Cardiac muscle cell (in vitro differentiated cells and primary cell): ENCODE measurements at regions not wholly inside any gene's neighbourhood (a gene's known extent, or its start where the extent isn't known, plus 50 kb on each side); places are given as distances from the start of the nearest gene placed in this dataset.

Experiments used
- DNase-seq, 2 donors: peaks; one replicate each; pipeline versions ENCODE4 v3.0.0 to v3.0.0-alpha.2; 2010 to 2017; ENCODE audit warnings: low read depth in 1 of 2, low spot score in 1 of 2
- H3K27ac ChIP-seq: fragments of 200-600 bp; sonication (generic); 2 replicates; pipeline ENCODE4 v1.5.1; 2016
- H3K27me3 ChIP-seq: fragments of 200-600 bp; sonication (generic); 2 replicates; pipeline ENCODE4 v1.6.0; 2016; ENCODE audit warnings: control low read depth
- H3K36me3 ChIP-seq: fragments of 200-600 bp; sonication (generic); 2 replicates; pipeline ENCODE4 v1.5.1; 2016; ENCODE audit warnings: control low read depth
- H3K4me1 ChIP-seq: fragments of 200-600 bp; sonication (generic); 2 replicates; pipeline ENCODE4 v1.8.1; 2017; ENCODE audit warnings: low read depth, mild to moderate bottlenecking, mixed run types
- H3K4me3 ChIP-seq: fragments of 200-600 bp; sonication (generic); 2 replicates; pipeline ENCODE4 v1.5.1; 2016; ENCODE audit warnings: mild to moderate bottlenecking
- H3K9me3 ChIP-seq: fragments of 200-600 bp; sonication (generic); 2 replicates; pipeline ENCODE4 v1.5.1; 2017; ENCODE audit warnings: low read depth, mild to moderate bottlenecking, control low read depth
- CTCF ChIP-seq: IDR thresholded peaks from 2 replicates; pipeline ENCODE4 v1.5.1; 2012; ENCODE audit warnings: low read depth, mild to moderate bottlenecking, low read length

- DNase-seq = no peak
- no peaks in the 10 kb centered on the region for H3K4me1 ChIP-seq
- H3K27me3 ChIP-seq = no peaks in the 10 kb centered on the region
- TF ChIP-seq CTCF = no peak
- no peak overlapping the region for H3K27ac ChIP-seq
- H3K9me3 ChIP-seq = no peaks in the 10 kb centered on the region
- no peak overlapping the region for H3K4me3 ChIP-seq
- H3K36me3 ChIP-seq = no peaks in the 10 kb centered on the region
These were observed 168.1 kb downstream of the SNAPC1 start for GRCh38 chr14:61930101-61930857.

- Histone ChIP-seq H3K27ac (no peak overlapping the region), H3K9me3 (no peaks in the 10 kb centered on the region), H3K36me3 (no peaks in the 10 kb centered on the region), H3K4me1 (no peaks in the 10 kb centered on the region), H3K4me3 (no peak overlapping the region), H3K27me3 (no peaks in the 10 kb centered on the region)
- DNase-seq = no peak
- no peak for TF ChIP-seq CTCF
These were observed 170.8 kb downstream of the SNAPC1 start for GRCh38 chr14:61932974-61933373.

- no peaks in the 10 kb centered on the region for H3K4me1 ChIP-seq
- H3K9me3 ChIP-seq = no peaks in the 10 kb centered on the region
- peak in 1 of 2 donors; percentile 55 for DNase-seq
- H3K4me3 ChIP-seq = no peak overlapping the region
- no peaks in the 10 kb centered on the region for H3K36me3 ChIP-seq
- H3K27ac ChIP-seq = no peak overlapping the region
- no peaks in the 10 kb centered on the region for H3K27me3 ChIP-seq
- TF ChIP-seq CTCF = no peak
These were observed 172.2 kb downstream of the SNAPC1 start for GRCh38 chr14:61934385-61934784.

GRCh38 chr14:61939776-61940175 is 177.6 kb downstream of the SNAPC1 start:
- H3K27ac ChIP-seq = no peak overlapping the region
- no peak for TF ChIP-seq CTCF

GRCh38 chr14:61940666-61941420 is 178.6 kb downstream of the SNAPC1 start:
- H3K27ac ChIP-seq = no peak overlapping the region

More at GRCh38 chr14:61939776-61940175, 177.6 kb downstream of the SNAPC1 start:
- Histone ChIP-seq H3K4me1 (no peaks in the 10 kb centered on the region), H3K4me3 (no peak overlapping the region), H3K36me3 (no peaks in the 10 kb centered on the region), H3K27me3 (no peaks in the 10 kb centered on the region), H3K9me3 (no peaks in the 10 kb centered on the region)
- DNase-seq = no peak

More at GRCh38 chr14:61940666-61941420, 178.6 kb downstream of the SNAPC1 start:
- Histone ChIP-seq H3K4me1 (no peaks in the 10 kb centered on the region), H3K27me3 (no peaks in the 10 kb centered on the region), H3K36me3 (no peaks in the 10 kb centered on the region), H3K9me3 (no peaks in the 10 kb centered on the region), H3K4me3 (no peak overlapping the region)
- DNase-seq = no peak
- no peak for TF ChIP-seq CTCF
